GM12878 (cell line): ENCODE measurements at regions not wholly inside any gene's neighbourhood (a gene's known extent, or its start where the extent isn't known, plus 50 kb on each side); places are given as distances from the start of the nearest gene placed in this dataset.

Experiments used
- ATAC-seq: fragments of 200-7000 bp; cut with Tn5 transposase; 3 replicates; pipeline ENCODE4 v1.9.1; 2020; ENCODE audit warnings: mild to moderate bottlenecking, moderate library complexity
- BruUV-seq: library from RNA; stranded (reverse); fragments of 400-500 nt; replicated peaks from 2 replicates; lab custom pipeline; 2021; lab: Mats Ljungman, UMichigan
- CTCF ChIA-PET: fragments of 300-600 bp; sonication (Branson Sonifier 250); formaldehyde crosslinking; extraction: SDS; loops from one replicate; lab custom pipeline; 2021; ENCODE audit warnings: inconsistent platforms; lab: Yijun Ruan, JAX
- POLR2A ChIA-PET: fragments of 350-600 bp; formaldehyde crosslinking; extraction: SDS; loops from one replicate; lab custom pipeline; 2021; ENCODE audit warnings: inconsistent platforms; lab: Charles Lee
- RAD21 ChIA-PET: fragments of 300-600 bp; sonication (Branson Sonifier 250); formaldehyde crosslinking; loops from one replicate; lab custom pipeline; 2023; ENCODE audit warnings: antibody characterized with exemption; ENCODE audit not compliant: unreplicated experiment; lab: Charles Lee
- SMC1A ChIA-PET: fragments of 300-600 bp; sonication (Branson Sonifier 250); formaldehyde crosslinking; loops from one replicate; lab custom pipeline; 2023; ENCODE audit not compliant: unreplicated experiment, uncharacterized antibody; lab: Charles Lee
- DNase-seq: peaks from one replicate; pipeline ENCODE4 v3.0.0-alpha.2; 2011; ENCODE audit warnings: low read depth, low spot score
- FAIRE-seq: peaks from 3 replicates; lab custom pipeline; 2011; peaks lifted over from hg19 to GRCh38; lab: Jason Lieb, UNC
- H2AFZ ChIP-seq: 2 replicates; pipeline ENCODE4 v1.6.0; 2011; ENCODE audit warnings: low read depth, low read length, control low read depth; ENCODE audit not compliant: control insufficient read depth
- H3K27ac ChIP-seq: 2 replicates; pipeline ENCODE4 v1.5.1; 2011; ENCODE audit warnings: control low read depth; ENCODE audit not compliant: control insufficient read depth, insufficient read depth
- H3K27me3 ChIP-seq, 2 experiments: replicated peaks in 1 of 2; 2 replicates each; pipeline versions ENCODE4 v1.6.0 to v1.6.1; 2011; ENCODE audit warnings: low read length in 1 of 2; ENCODE audit not compliant: control insufficient read depth in 2 of 2, insufficient read depth in 2 of 2
- H3K36me3 ChIP-seq, 2 experiments: 2 replicates each; pipeline ENCODE4 v1.5.1; 2011; ENCODE audit warnings: low read length in 1 of 2; ENCODE audit not compliant: control insufficient read depth in 2 of 2, insufficient read depth in 2 of 2
- H3K4me1 ChIP-seq: 2 replicates; pipeline ENCODE4 v1.6.1; 2011; ENCODE audit warnings: mild to moderate bottlenecking, low read length, moderate library complexity, mixed read lengths; ENCODE audit not compliant: control insufficient read depth, insufficient read depth
- H3K4me2 ChIP-seq: 2 replicates; pipeline ENCODE4 v1.6.0; 2011; ENCODE audit warnings: control low read depth; ENCODE audit not compliant: control insufficient read depth, insufficient read depth
- H3K4me3 ChIP-seq: fragments of 200-600 bp; sonication (generic); 2 replicates; pipeline ENCODE4 v1.5.1; 2016
- H3K79me2 ChIP-seq: 2 replicates; pipeline ENCODE4 v1.6.0; 2011; ENCODE audit warnings: low read length; ENCODE audit not compliant: control insufficient read depth, insufficient read depth
- H3K9ac ChIP-seq: 2 replicates; pipeline ENCODE4 v1.8.0; 2011; ENCODE audit warnings: low read length, control low read depth, mixed read lengths; ENCODE audit not compliant: control insufficient read depth, insufficient read depth
- H3K9me3 ChIP-seq: replicated peaks from 3 replicates; pipeline ENCODE4 v1.5.1; 2011; ENCODE audit warnings: mild to moderate bottlenecking, low read length; ENCODE audit not compliant: control insufficient read depth, insufficient read depth
- H4K20me1 ChIP-seq: 2 replicates; pipeline ENCODE4 v1.6.0; 2011; ENCODE audit not compliant: control insufficient read depth, insufficient read depth
- CEBPZ ChIP-seq: fragments of 150-350 bp; IDR thresholded peaks from 2 replicates; pipeline ENCODE4 v1.6.1; 2016; ENCODE audit warnings: low read depth, low read length
- GABPA ChIP-seq: IDR thresholded peaks from 2 replicates; pipeline ENCODE4 v1.6.1; 2014; ENCODE audit warnings: antibody characterized with exemption, low read depth, mild to moderate bottlenecking, inconsistent platforms
- MTA3 ChIP-seq: IDR thresholded peaks from 2 replicates; pipeline ENCODE4 v1.6.1; 2012; ENCODE audit warnings: low read length, inconsistent platforms, borderline replicate concordance
- NR2F1 ChIP-seq: fragments of 450-650 bp; conservative IDR thresholded peaks from 2 replicates; pipeline ENCODE4 v1.6.1; 2017; ENCODE audit warnings: mild to moderate bottlenecking
- PML ChIP-seq: IDR thresholded peaks from 2 replicates; pipeline ENCODE4 v1.6.1; 2012; ENCODE audit warnings: low read length, inconsistent platforms
- POU2F2 ChIP-seq: IDR thresholded peaks from 3 replicates; pipeline ENCODE4 v1.6.1; 2011; ENCODE audit warnings: low read depth, mild to moderate bottlenecking, low read length, borderline replicate concordance
- STAT3 ChIP-seq: IDR thresholded peaks from 2 replicates; pipeline ENCODE4 v1.6.1; 2011; ENCODE audit warnings: low read depth, low read length, improper control_type of control experiment
- WGBS: methylation state at CpG from one replicate; pipeline ENCODE4 v1.1.6; 2016; ENCODE audit warnings: low lambda C conversion rate; ENCODE audit not compliant: insufficient replicate concordance, insufficient coverage; ENCODE audit errors: missing lambda C conversion rate; 5-methylcytosine and 5-hydroxymethylcytosine counted together
- in situ Hi-C: fragments of 300-500 bp; cut with MboI; formaldehyde crosslinking; loops from 9 replicates; pipeline ENCODE4 v1.14.3; 2018; ENCODE audit warnings: mixed read lengths
- intact Hi-C: fragments of 100-400 bp; cut with micrococcal nuclease; formaldehyde crosslinking; loops from one replicate; pipeline ENCODE4 v1.14.2; 2022; ENCODE audit not compliant: unreplicated experiment

GRCh38 chr9:131791542-131792254 is 51.8 kb upstream of the RAPGEF1 start:
- H3K27ac ChIP-seq: no peak overlapping the region
- no peaks in the 10 kb centered on the region for H3K36me3 ChIP-seq
- no peak overlapping the region for H3K9ac ChIP-seq
- no peak overlapping the region for H2AFZ ChIP-seq
- CTCF ChIA-PET: no interaction called here
- no peaks in the 10 kb centered on the region for H4K20me1 ChIP-seq
- no peak overlapping the region for H3K4me3 ChIP-seq
- POLR2A ChIA-PET: no interaction called here
- H3K9me3 ChIP-seq: no peaks in the 10 kb centered on the region
- BruUV-seq: no TSS peak
- H3K4me2 ChIP-seq: no peak overlapping the region
- intact Hi-C loops: no loop called here
- no peak for DNase-seq
- no peaks in the 10 kb centered on the region for H3K4me1 ChIP-seq
- FAIRE-seq: no peak
- WGBS: 42% methylated on average over 23 of the region's 23 CpGs
- SMC1A ChIA-PET: interaction anchor here (0.6 kb wide), 1 partner anchor 1164 kb away, joined by 3 read pairs; no protein-coding TSS in a partner anchor
- in situ Hi-C loops: no loop called here
- TF ChIP-seq STAT3 (no peak), NR2F1 (no peak), GABPA (no peak), MTA3 (no peak), PML (no peak), CEBPZ (no peak), POU2F2 (no peak)
- no peaks in the 10 kb centered on the region for H3K79me2 ChIP-seq
- RAD21 ChIA-PET: no interaction called here
- ATAC-seq: no peak
- H3K27me3 ChIP-seq: peaks cover 2 to 3% of the 10 kb centered on the region in 2 experiments; a peak in 3 of 4 replicates
